Keratinocyte (primary cell): ENCODE measurements at regions not wholly inside any gene's neighbourhood (a gene's known extent, or its start where the extent isn't known, plus 50 kb on each side); places are given as distances from the start of the nearest gene placed in this dataset.

Source experiments
- DNase-seq: peaks from one replicate; pipeline ENCODE4 v3.0.0-alpha.2; 2011; ENCODE audit warnings: low read depth, missing footprints, low spot score
- FAIRE-seq: peaks from 2 replicates; lab custom pipeline; 2011; peaks lifted over from hg19 to GRCh38; lab: Jason Lieb, UNC
- H2AFZ ChIP-seq: 2 replicates; pipeline ENCODE4 v1.6.0; 2012; ENCODE audit warnings: low read length, control low read depth, inconsistent platforms; ENCODE audit not compliant: control insufficient read depth
- H3K27ac ChIP-seq: 2 replicates; pipeline ENCODE4 v1.5.1; 2011; ENCODE audit warnings: low read length; ENCODE audit not compliant: control insufficient read depth, insufficient read depth
- H3K27me3 ChIP-seq: 3 replicates; pipeline ENCODE4 v1.6.0; 2011; ENCODE audit warnings: low read length; ENCODE audit not compliant: control insufficient read depth, insufficient read depth; ENCODE audit errors: extremely low read depth
- H3K36me3 ChIP-seq, 2 experiments: 2 replicates in 1 of 2; 3 replicates in 1 of 2; pipeline ENCODE4 v1.5.1; 2011; ENCODE audit warnings: low read length in 2 of 2, mild to moderate bottlenecking in 1 of 2; ENCODE audit not compliant: control insufficient read depth in 2 of 2, insufficient read depth in 2 of 2; ENCODE audit errors: extremely low read depth in 1 of 2
- H3K4me1 ChIP-seq: 3 replicates; pipeline ENCODE4 v1.5.1; 2011; ENCODE audit warnings: low read length; ENCODE audit not compliant: control insufficient read depth, insufficient read depth; ENCODE audit errors: extremely low read depth
- H3K4me2 ChIP-seq: 3 replicates; pipeline ENCODE4 v1.6.0; 2011; ENCODE audit warnings: low read depth, low read length; ENCODE audit not compliant: control insufficient read depth, insufficient read depth; ENCODE audit errors: extremely low read depth
- H3K4me3 ChIP-seq, 3 experiments: fragments of 200-600 bp in 1 of 3; sonication (generic) in 1 of 3; 2 replicates in 2 of 3; 3 replicates in 1 of 3; pipeline ENCODE4 v1.5.1; 2011 to 2016; ENCODE audit warnings: low read length in 3 of 3, mild to moderate bottlenecking in 3 of 3, control low read depth in 2 of 3, inconsistent platforms in 1 of 3, low read depth in 1 of 3, mixed read lengths in 1 of 3, mixed run types in 1 of 3, moderate library complexity in 1 of 3; ENCODE audit not compliant: control insufficient read depth in 2 of 3, insufficient read depth in 2 of 3; ENCODE audit errors: extremely low read depth in 1 of 3
- H3K79me2 ChIP-seq: 2 replicates; pipeline ENCODE4 v1.6.0; 2012; ENCODE audit warnings: low read length; ENCODE audit not compliant: control insufficient read depth, insufficient read depth
- H3K9ac ChIP-seq: 3 replicates; pipeline ENCODE4 v1.6.0; 2011; ENCODE audit warnings: low read length; ENCODE audit not compliant: control insufficient read depth, insufficient read depth; ENCODE audit errors: extremely low read depth
- H3K9me1 ChIP-seq: 3 replicates; pipeline ENCODE4 v1.6.0; 2011; ENCODE audit warnings: low read length; ENCODE audit not compliant: control insufficient read depth, insufficient read depth; ENCODE audit errors: extremely low read depth
- H3K9me3 ChIP-seq: 2 replicates; pipeline ENCODE4 v1.5.1; 2012; ENCODE audit warnings: low read depth, low read length; ENCODE audit not compliant: control insufficient read depth
- H4K20me1 ChIP-seq: 3 replicates; pipeline ENCODE4 v1.6.0; 2011; ENCODE audit warnings: low read length; ENCODE audit not compliant: control insufficient read depth, insufficient read depth; ENCODE audit errors: extremely low read depth
- CTCF ChIP-seq, 3 experiments: IDR thresholded peaks in 1 of 3; conservative IDR thresholded peaks in 1 of 3; optimal IDR thresholded peaks in 1 of 3; 2 replicates in 2 of 3; 3 replicates in 1 of 3; pipeline versions ENCODE3 to v1.5.1; 2011; ENCODE audit warnings: low read length in 3 of 3, mild to moderate bottlenecking in 3 of 3, moderate library complexity in 2 of 3, control low read depth in 1 of 3, inconsistent platforms in 1 of 3; ENCODE audit not compliant: insufficient read depth in 2 of 3; ENCODE audit errors: extremely low read depth in 1 of 3
- EZH2 ChIP-seq: IDR thresholded peaks from one replicate; pipeline ENCODE4 v1.6.1; 2012; ENCODE audit warnings: inconsistent platforms, mild to moderate bottlenecking, low read length, moderate library complexity
- dilution Hi-C: fragments of 300-500 bp; cut with MboI; formaldehyde crosslinking; loops from one replicate; pipeline ENCODE4 v1.7.0; 2020; ENCODE audit warnings: low sequenced_read_pairs; ENCODE audit not compliant: extremely low pct_ligation_motif_present

GRCh38 chr11:19576903-19577302 lies 135.7 kb upstream of the NAV2 start:
- DNase-seq (no peak), FAIRE-seq (no peak)
- TF ChIP-seq EZH2 (no peak), CTCF (optimal IDR thresholded peaks at IDR 0.05 in 1 of 3, IDR thresholded peaks at IDR 0.05 in 1 of 3, conservative IDR thresholded peaks at IDR 0.05 in 1 of 3; ENCODE audit: extremely low read depth in 1 of 3, insufficient read depth in 2 of 3, low read length in 3 of 3) (no peak)
- H3K4me2 ChIP-seq: no peak overlapping the region
- no peak overlapping the region for H3K4me3 ChIP-seq
- dilution Hi-C loops: no loop called here
- H4K20me1 ChIP-seq: no peaks in the 10 kb centered on the region
- no peaks in the 10 kb centered on the region for H3K9me3 ChIP-seq
- H3K9ac ChIP-seq: no peak overlapping the region
- no peaks in the 10 kb centered on the region for H3K36me3 ChIP-seq
- H3K27me3 ChIP-seq: peaks cover 13% of the 10 kb centered on the region
- H3K27ac ChIP-seq: no peak overlapping the region
- no peaks in the 10 kb centered on the region for H3K9me1 ChIP-seq
- no peaks in the 10 kb centered on the region for H3K79me2 ChIP-seq
- no peak overlapping the region for H2AFZ ChIP-seq
- no peaks in the 10 kb centered on the region for H3K4me1 ChIP-seq

- DNase-seq (no peak), FAIRE-seq (no peak)
- no peak overlapping the region for H3K9ac ChIP-seq
- H3K27ac ChIP-seq: no peak overlapping the region
- H3K4me1 ChIP-seq: no peaks in the 10 kb centered on the region
- TF ChIP-seq EZH2 (no peak), CTCF (optimal IDR thresholded peaks at IDR 0.05 in 1 of 3, IDR thresholded peaks at IDR 0.05 in 1 of 3, conservative IDR thresholded peaks at IDR 0.05 in 1 of 3; ENCODE audit: extremely low read depth in 1 of 3, insufficient read depth in 2 of 3, low read length in 3 of 3) (no peak)
- dilution Hi-C loops: no loop called here
- no peaks in the 10 kb centered on the region for H3K9me3 ChIP-seq
- peaks cover 14% of the 10 kb centered on the region for H3K27me3 ChIP-seq
- no peaks in the 10 kb centered on the region for H3K9me1 ChIP-seq
- H2AFZ ChIP-seq: no peak overlapping the region
- no peak overlapping the region for H3K4me3 ChIP-seq
- H4K20me1 ChIP-seq: no peaks in the 10 kb centered on the region
- no peaks in the 10 kb centered on the region for H3K36me3 ChIP-seq
- H3K4me2 ChIP-seq: no peak overlapping the region
- no peaks in the 10 kb centered on the region for H3K79me2 ChIP-seq
Measured at GRCh38 chr11:19576054-19576453, 136.6 kb upstream of the NAV2 start.
